NT2/D1 (cell line): ENCODE measurements at regions not wholly inside any gene's neighbourhood (a gene's known extent, or its start where the extent isn't known, plus 50 kb on each side); places are given as distances from the start of the nearest gene placed in this dataset.

Source experiments
- DNase-seq: peaks from one replicate; pipeline ENCODE4 v3.0.0-alpha.2; 2011; ENCODE audit warnings: low read depth, low spot score
- H3K27me3 ChIP-seq: 2 replicates; pipeline ENCODE4 v1.6.0; 2011; ENCODE audit warnings: mild to moderate bottlenecking; ENCODE audit not compliant: insufficient read length, insufficient read depth
- H3K36me3 ChIP-seq: 2 replicates; pipeline ENCODE4 v1.6.1; 2011; ENCODE audit warnings: mild to moderate bottlenecking, low read length, mixed read lengths; ENCODE audit not compliant: insufficient read depth, insufficient read length
- H3K4me1 ChIP-seq: 2 replicates; pipeline ENCODE4 v1.5.1; 2011; ENCODE audit not compliant: insufficient read depth, insufficient read length
- H3K4me3 ChIP-seq: 2 replicates; pipeline ENCODE4 v1.5.1; 2011; ENCODE audit warnings: low read depth; ENCODE audit not compliant: insufficient read length
- H3K9ac ChIP-seq: 2 replicates; pipeline ENCODE4 v1.6.0; 2011; ENCODE audit warnings: low read depth; ENCODE audit not compliant: insufficient read length
- H3K9me3 ChIP-seq: 2 replicates; pipeline ENCODE4 v1.5.1; 2011; ENCODE audit warnings: mild to moderate bottlenecking, low read length; ENCODE audit not compliant: insufficient read depth
- SUZ12 ChIP-seq: IDR thresholded peaks from 2 replicates; pipeline ENCODE4 v1.6.1; 2011; ENCODE audit not compliant: insufficient read length, insufficient read depth; ENCODE audit errors: extremely low read depth
- YY1 ChIP-seq: IDR thresholded peaks from 2 replicates; pipeline ENCODE4 v1.6.1; 2011; ENCODE audit not compliant: insufficient read length, insufficient read depth
- ZNF274 ChIP-seq: IDR thresholded peaks from 2 replicates; pipeline ENCODE4 v1.6.1; 2011; ENCODE audit warnings: mild to moderate bottlenecking, low read depth, low read length

GRCh38 chr7:8809320-8809719, 375.9 kb downstream of the NXPH1 start:
- TF ChIP-seq ZNF274 (no peak), YY1 (no peak), SUZ12 (no peak)
- Histone ChIP-seq H3K9me3 (no peaks in the 10 kb centered on the region), H3K36me3 (no peaks in the 10 kb centered on the region), H3K4me1 (no peaks in the 10 kb centered on the region), H3K9ac (no peak overlapping the region), H3K4me3 (no peak overlapping the region), H3K27me3 (no peaks in the 10 kb centered on the region)
- DNase-seq: no peak

GRCh38 chr7:8817448-8818036, 384.1 kb downstream of the NXPH1 start:
- no peak for DNase-seq
- H3K36me3 ChIP-seq: no peaks in the 10 kb centered on the region
- H3K9ac ChIP-seq: no peak overlapping the region
- H3K4me1 ChIP-seq: no peaks in the 10 kb centered on the region
- TF ChIP-seq ZNF274 (no peak), SUZ12 (no peak), YY1 (no peak)
- H3K9me3 ChIP-seq: no peaks in the 10 kb centered on the region
- H3K27me3 ChIP-seq: no peaks in the 10 kb centered on the region
- no peak overlapping the region for H3K4me3 ChIP-seq

- Histone ChIP-seq H3K36me3 (no peaks in the 10 kb centered on the region), H3K27me3 (no peaks in the 10 kb centered on the region), H3K9me3 (no peaks in the 10 kb centered on the region), H3K4me1 (no peaks in the 10 kb centered on the region), H3K9ac (no peak overlapping the region), H3K4me3 (no peak overlapping the region)
- no peak for DNase-seq
- no peak for TF ChIP-seq SUZ12
- no peak for TF ChIP-seq ZNF274
- no peak for TF ChIP-seq YY1
Observed at GRCh38 chr7:8818406-8818805, 385.0 kb downstream of the NXPH1 start.

- Histone ChIP-seq H3K27me3 (no peaks in the 10 kb centered on the region), H3K4me3 (no peak overlapping the region), H3K9me3 (no peaks in the 10 kb centered on the region), H3K36me3 (no peaks in the 10 kb centered on the region), H3K9ac (no peak overlapping the region), H3K4me1 (no peaks in the 10 kb centered on the region)
- TF ChIP-seq YY1 (no peak), ZNF274 (no peak), SUZ12 (no peak)
- no peak for DNase-seq
Observed at GRCh38 chr7:8822595-8822994, 389.2 kb downstream of the NXPH1 start.

- no peaks in the 10 kb centered on the region for H3K36me3 ChIP-seq
- no peak for DNase-seq
- no peak overlapping the region for H3K4me3 ChIP-seq
- H3K9ac ChIP-seq: no peak overlapping the region
- H3K9me3 ChIP-seq: no peaks in the 10 kb centered on the region
- no peaks in the 10 kb centered on the region for H3K4me1 ChIP-seq
- TF ChIP-seq ZNF274 (no peak), SUZ12 (no peak)
- H3K27me3 ChIP-seq: no peaks in the 10 kb centered on the region
Observed at GRCh38 chr7:8823486-8823885, 390.1 kb downstream of the NXPH1 start.

- H3K36me3 ChIP-seq: no peaks in the 10 kb centered on the region
- no peak for DNase-seq
- no peaks in the 10 kb centered on the region for H3K4me1 ChIP-seq
- H3K4me3 ChIP-seq: no peak overlapping the region
- TF ChIP-seq SUZ12 (no peak), YY1 (no peak)
- no peak overlapping the region for H3K9ac ChIP-seq
- no peaks in the 10 kb centered on the region for H3K9me3 ChIP-seq
- H3K27me3 ChIP-seq: no peaks in the 10 kb centered on the region
Observed at GRCh38 chr7:8827329-8827728, 393.9 kb downstream of the NXPH1 start.

- TF ChIP-seq ZNF274: no peak
- no peak for TF ChIP-seq SUZ12
- Histone ChIP-seq H3K27me3 (no peaks in the 10 kb centered on the region), H3K36me3 (no peaks in the 10 kb centered on the region), H3K9me3 (no peaks in the 10 kb centered on the region), H3K4me3 (no peak overlapping the region), H3K9ac (no peak overlapping the region), H3K4me1 (no peaks in the 10 kb centered on the region)
- no peak for DNase-seq
Observed at GRCh38 chr7:8829100-8829499, 395.7 kb downstream of the NXPH1 start.

- no peaks in the 10 kb centered on the region for H3K4me1 ChIP-seq
- H3K9me3 ChIP-seq: no peaks in the 10 kb centered on the region
- H3K36me3 ChIP-seq: no peaks in the 10 kb centered on the region
- H3K4me3 ChIP-seq: no peak overlapping the region
- TF ChIP-seq SUZ12: no peak
- no peak overlapping the region for H3K9ac ChIP-seq
- H3K27me3 ChIP-seq: no peaks in the 10 kb centered on the region
- no peak for DNase-seq
Observed at GRCh38 chr7:8831376-8831775, 398.0 kb downstream of the NXPH1 start.
